ENCODE measurements at regions not wholly inside any gene's neighbourhood (a gene's known extent, or its start where the extent isn't known, plus 50 kb on each side); places are given as distances from the start of the nearest gene placed in this dataset.

- Histone ChIP-seq H3K4me3 (no peak overlapping the region), H3K9me3 (no peaks in the 10 kb centered on the region), H3K27me3 (no peaks in the 10 kb centered on the region), H3K27ac (no peak overlapping the region), H3K4me1 (peaks cover 0 to 3% of the 10 kb centered on the region in 2 donors), H3K36me3 (no peaks in the 10 kb centered on the region)
- TF ChIP-seq CTCF (IDR thresholded peaks at IDR 0.05): no peak
- ATAC-seq (no peak), DNase-seq (no peak)
- intact Hi-C loops (cut with DNase I): no loop called here
Observed at GRCh38 chr14:22462923-22463322, 126.1 kb downstream of the DAD1 start.

- no peak for TF ChIP-seq CTCF (IDR thresholded peaks at IDR 0.05)
- ATAC-seq: peak; percentile 91
- Histone ChIP-seq H3K4me1 (peaks cover 0 to 3% of the 10 kb centered on the region in 2 donors), H3K4me3 (no peak overlapping the region), H3K9me3 (no peaks in the 10 kb centered on the region), H3K27me3 (no peaks in the 10 kb centered on the region), H3K27ac (peak overlapping the region in 1 of 2 donors; percentile 30), H3K36me3 (no peaks in the 10 kb centered on the region)
- DNase-seq: no peak
- intact Hi-C loops (cut with DNase I): no loop called here
Observed at GRCh38 chr14:22460461-22461195, 128.4 kb downstream of the DAD1 start.

- Histone ChIP-seq H3K4me1 (peaks cover 0 to 3% of the 10 kb centered on the region in 2 donors), H3K9me3 (no peaks in the 10 kb centered on the region), H3K4me3 (no peak overlapping the region), H3K27me3 (no peaks in the 10 kb centered on the region), H3K36me3 (no peaks in the 10 kb centered on the region), H3K27ac (no peak overlapping the region)
- no peak for TF ChIP-seq CTCF (IDR thresholded peaks at IDR 0.05)
- intact Hi-C loops (cut with DNase I): no loop called here
- no peak for DNase-seq
- no peak for ATAC-seq
Observed at GRCh38 chr14:22458737-22459136, 130.3 kb downstream of the DAD1 start.

- ATAC-seq: no peak
- Histone ChIP-seq H3K27me3 (no peaks in the 10 kb centered on the region), H3K4me1 (peaks cover 0 to 3% of the 10 kb centered on the region in 2 donors), H3K4me3 (no peak overlapping the region), H3K9me3 (no peaks in the 10 kb centered on the region), H3K27ac (no peak overlapping the region), H3K36me3 (no peaks in the 10 kb centered on the region)
- no peak for DNase-seq
- no peak for TF ChIP-seq CTCF (IDR thresholded peaks at IDR 0.05)
- intact Hi-C loops (cut with DNase I): no loop called here
Observed at GRCh38 chr14:22456998-22457594, 131.9 kb downstream of the DAD1 start.

- peaks cover 0 to 3% of the 10 kb centered on the region in 2 donors for H3K4me1 ChIP-seq
- no peaks in the 10 kb centered on the region for H3K27me3 ChIP-seq
- no peaks in the 10 kb centered on the region for H3K36me3 ChIP-seq
- DNase-seq (no peak), ATAC-seq (no peak)
- H3K27ac ChIP-seq: no peak overlapping the region
- no peaks in the 10 kb centered on the region for H3K9me3 ChIP-seq
- H3K4me3 ChIP-seq: no peak overlapping the region
- no peak for TF ChIP-seq CTCF (IDR thresholded peaks at IDR 0.05)
- intact Hi-C loops (cut with DNase I): no loop called here
Observed at GRCh38 chr14:22456421-22456820, 132.6 kb downstream of the DAD1 start.

All from left lung (tissue), 4 donors.